NCI-H345 (cell line): ENCODE measurements at regions not wholly inside any gene's neighbourhood (a gene's known extent, or its start where the extent isn't known, plus 50 kb on each side); places are given as distances from the start of the nearest gene placed in this dataset.
"Not testable (repeated sequence)": the region's sequence is repeated elsewhere in the genome, so short reads cannot be mapped to it uniquely, and the experiment has no call there.

ENCODE experiments used
- DNase-seq: peaks from one replicate; lab custom pipeline; 2025; lab: John Stamatoyannopoulos, UW

DNA sequence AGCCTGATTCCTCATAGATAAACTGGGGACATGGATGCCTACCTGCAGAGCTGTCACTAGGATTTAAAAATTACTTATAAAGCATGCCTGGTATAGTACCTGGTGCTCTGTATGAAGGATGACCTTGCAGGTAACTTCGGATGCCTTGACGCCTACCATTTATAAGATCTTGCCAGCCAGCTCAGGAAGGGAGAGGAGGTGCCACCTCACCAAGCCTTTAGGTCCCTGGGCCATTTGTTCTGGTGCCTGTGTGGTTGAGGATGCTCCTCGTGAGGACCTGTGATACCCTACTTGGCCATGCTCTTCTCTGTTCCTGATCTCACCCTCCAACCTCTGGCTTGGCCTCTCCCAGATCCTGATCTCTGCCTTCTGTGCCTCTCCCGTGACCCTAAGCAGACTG is 85.2 kb downstream of the FDX1 start:
- DNase-seq = no peak

DNA sequence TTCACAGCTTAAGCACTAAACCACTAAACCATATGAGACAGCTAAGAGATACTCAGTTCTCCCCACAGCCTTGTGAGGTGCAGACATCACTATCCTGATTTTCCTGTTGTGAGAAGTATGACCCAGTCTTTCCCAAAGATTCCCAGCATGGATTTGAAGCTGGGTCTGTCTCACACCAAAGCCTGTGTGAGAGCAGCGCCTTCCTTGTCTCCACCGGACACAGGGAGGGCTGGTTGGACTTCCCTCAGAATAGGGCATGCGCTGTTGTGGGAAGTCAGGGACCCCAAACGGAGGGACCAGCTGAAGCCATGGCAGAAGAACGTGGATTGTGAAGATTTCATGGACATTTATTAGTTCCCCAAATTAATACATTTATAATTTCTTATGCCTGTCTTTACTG is 87.6 kb downstream of the FDX1 start:
- DNase-seq = not testable (repeated sequence)

DNA sequence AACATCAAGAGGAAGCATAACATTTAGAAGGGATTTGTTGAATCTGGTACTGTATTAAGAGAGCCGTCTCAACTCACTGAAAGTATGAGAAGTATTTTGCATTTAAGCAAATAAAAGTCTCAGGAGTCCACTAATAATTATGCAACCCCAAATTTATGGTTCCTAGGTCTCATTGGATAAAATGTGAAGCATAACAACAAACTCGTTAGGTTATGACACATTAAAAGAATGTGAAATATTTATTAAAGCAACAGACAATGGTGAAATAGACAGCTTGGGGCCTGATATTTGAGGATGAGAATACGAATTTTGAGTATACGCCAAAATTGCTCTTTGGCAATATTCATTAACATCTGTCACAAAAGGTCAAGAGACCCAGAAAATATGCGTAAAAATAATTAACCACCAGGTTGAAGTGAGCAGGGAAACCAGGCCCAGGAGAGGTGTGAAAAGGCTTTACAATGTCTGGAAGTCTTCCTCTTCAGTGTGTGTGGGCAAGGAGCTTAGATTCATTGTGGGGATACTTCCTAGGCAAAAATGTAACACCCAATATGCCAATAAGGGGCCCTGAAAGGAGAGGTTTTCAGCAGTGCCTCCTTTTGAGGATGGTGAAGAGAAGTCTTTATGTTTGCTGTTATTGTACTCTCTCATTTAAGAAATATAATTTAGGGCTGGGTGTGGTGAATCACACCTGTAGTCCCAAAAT is 89.2 kb downstream of the FDX1 start:
- DNase-seq = no peak

DNA sequence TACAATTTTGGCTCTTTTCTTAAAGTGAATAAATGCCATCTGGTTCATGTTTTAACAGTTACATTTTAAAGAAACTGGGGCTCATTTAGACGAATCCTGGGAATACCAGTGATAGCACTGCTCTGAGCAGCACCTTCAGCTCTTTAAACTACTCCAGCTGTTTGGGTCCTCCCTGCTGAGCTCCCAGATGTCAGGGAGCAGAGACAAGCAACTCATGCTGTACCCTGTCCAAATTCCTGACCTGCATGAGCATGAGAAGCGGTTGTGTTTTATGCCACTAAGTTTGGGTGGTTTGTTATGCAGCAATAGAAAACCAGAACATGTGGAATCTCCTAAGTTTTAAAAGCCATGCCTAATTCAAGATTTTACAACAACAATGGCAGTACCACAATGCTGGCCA is 90.0 kb downstream of the FDX1 start:
- DNase-seq = no peak

DNA sequence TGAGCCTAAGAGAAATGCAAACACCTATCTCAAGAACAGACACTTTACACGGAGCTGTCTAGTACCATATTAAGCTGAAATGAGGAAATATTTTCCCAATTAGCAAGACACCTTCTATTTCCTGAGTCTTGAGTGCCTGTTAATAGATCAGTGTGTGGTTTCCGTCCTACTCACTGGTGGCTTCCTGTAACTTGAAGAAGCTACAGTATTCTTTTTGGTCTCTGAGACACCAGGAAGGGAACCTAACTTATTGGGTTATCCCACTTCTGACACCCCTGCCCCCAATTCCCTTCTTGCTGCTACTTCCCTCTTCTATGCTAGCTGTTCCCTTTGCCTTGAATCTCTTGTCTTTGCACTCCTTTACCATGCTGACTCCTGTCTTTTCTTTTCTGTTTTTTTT is 92.7 kb downstream of the FDX1 start:
- no peak for DNase-seq

DNA sequence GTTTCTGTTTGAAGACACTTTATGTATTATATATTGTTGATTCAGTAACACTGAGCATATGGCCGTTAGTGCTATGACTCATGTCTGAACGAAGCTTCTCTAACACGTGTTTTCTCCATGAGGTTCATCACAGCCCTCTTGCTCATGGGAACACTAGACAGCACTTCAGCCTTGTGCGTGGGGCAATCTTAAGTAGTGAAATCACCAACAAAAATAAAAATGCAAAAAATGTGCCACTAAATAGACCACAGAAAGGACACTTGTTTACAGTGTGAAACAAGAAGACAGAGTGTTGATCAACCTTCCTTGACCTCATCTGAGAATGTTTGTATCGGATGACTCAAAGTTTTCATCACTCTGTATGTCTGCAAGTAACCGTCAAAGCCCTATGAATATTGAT is 94.5 kb downstream of the FDX1 start:
- DNase-seq = no peak

DNA sequence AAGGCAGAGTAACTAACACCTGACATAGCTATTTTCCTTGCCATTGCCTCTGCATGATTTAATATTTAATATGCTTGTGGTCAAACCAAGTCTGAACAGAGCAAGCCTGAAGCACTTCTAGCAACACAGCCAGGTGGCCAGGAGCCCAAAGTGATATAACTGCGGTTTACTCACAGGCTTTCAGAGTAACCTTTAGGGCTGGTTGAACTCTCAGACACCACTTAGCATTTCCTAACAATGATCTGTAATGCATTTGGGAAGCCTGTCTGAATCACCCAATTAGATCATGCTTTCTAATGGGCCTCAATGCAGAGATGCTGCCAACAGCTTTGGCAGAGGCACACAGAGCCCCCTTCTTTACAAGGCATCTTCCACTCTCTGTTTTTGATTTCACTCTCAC is 96.1 kb downstream of the FDX1 start:
- DNase-seq = peak; percentile 17

DNA sequence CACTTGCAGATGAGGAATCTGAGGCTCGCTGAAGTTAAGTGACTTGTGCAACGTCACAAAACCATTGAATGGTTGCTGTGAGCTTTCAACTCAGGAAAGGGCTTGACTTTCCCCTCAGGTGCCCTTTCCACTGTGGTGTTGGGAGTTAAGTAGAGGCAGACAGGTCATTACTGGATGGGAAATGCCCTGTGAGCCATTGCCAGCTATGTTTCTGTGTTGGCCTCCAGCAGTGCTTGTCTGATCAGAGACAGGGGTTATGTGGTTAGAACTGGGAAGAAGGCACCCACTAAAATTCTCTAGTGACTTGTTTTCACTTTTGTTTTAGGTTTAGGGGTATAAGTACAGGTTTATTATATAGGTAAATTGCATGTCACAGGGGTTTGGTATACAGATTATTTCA is 96.6 kb downstream of the FDX1 start:
- DNase-seq = no peak
